Upper lobe of left lung (tissue), 4 donors: ENCODE measurements at regions not wholly inside any gene's neighbourhood (a gene's known extent, or its start where the extent isn't known, plus 50 kb on each side); places are given as distances from the start of the nearest gene placed in this dataset.

ENCODE experiments used
- EP300 ChIP-seq, 4 donors: sonication (generic); formaldehyde crosslinking; IDR thresholded peaks; one replicate each; pipeline ENCODE4 v1.5.1; 2017; ENCODE audit warnings: antibody characterized with exemption in 4 of 4, control low read depth in 2 of 4
- POLR2AphosphoS5 ChIP-seq, 2 donors: sonication (generic); formaldehyde crosslinking; IDR thresholded peaks; one replicate each; pipeline ENCODE4 v1.5.1; 2017; ENCODE audit warnings: antibody characterized with exemption in 2 of 2
- TF ChIP-seq, protein P1 (sequence below), 6 experiments: fragments of 450-650 bp in 4 of 6; fragments of 200-600 bp in 2 of 6; sonication (generic) in 2 of 6; IDR thresholded peaks; one replicate each; pipeline ENCODE4 v1.5.1; 2016 to 2019; ENCODE audit warnings: antibody characterized with exemption in 6 of 6

DNA sequence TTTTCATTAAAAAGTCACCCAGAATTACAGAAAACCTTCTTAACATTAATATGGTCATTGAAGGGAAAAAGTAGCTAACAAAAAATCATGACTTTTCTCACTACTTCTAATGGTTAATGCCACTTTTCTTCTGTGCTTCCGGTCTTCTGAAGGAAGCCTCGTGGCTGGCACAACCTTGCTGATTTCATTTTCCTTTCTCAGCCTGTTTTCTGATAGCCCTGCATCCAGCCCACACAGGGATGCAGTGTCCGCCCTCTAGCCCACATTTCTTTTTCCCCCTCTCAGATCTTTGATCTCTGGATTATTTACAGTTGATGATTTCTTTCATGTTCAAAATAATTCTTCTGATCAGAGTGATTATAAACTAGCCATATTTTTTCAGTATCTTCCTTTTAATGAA is 655.4 kb upstream of the EPHA7 start:
- TF ChIP-seq, protein P1, sequence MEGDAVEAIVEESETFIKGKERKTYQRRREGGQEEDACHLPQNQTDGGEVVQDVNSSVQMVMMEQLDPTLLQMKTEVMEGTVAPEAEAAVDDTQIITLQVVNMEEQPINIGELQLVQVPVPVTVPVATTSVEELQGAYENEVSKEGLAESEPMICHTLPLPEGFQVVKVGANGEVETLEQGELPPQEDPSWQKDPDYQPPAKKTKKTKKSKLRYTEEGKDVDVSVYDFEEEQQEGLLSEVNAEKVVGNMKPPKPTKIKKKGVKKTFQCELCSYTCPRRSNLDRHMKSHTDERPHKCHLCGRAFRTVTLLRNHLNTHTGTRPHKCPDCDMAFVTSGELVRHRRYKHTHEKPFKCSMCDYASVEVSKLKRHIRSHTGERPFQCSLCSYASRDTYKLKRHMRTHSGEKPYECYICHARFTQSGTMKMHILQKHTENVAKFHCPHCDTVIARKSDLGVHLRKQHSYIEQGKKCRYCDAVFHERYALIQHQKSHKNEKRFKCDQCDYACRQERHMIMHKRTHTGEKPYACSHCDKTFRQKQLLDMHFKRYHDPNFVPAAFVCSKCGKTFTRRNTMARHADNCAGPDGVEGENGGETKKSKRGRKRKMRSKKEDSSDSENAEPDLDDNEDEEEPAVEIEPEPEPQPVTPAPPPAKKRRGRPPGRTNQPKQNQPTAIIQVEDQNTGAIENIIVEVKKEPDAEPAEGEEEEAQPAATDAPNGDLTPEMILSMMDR (IDR thresholded peaks at IDR 0.05): no peak
- no peak for TF ChIP-seq POLR2AphosphoS5 (IDR thresholded peaks at IDR 0.05)
- no peak for TF ChIP-seq EP300 (IDR thresholded peaks at IDR 0.05)
